B cell (primary cell): ENCODE measurements at regions not wholly inside any gene's neighbourhood (a gene's known extent, or its start where the extent isn't known, plus 50 kb on each side); places are given as distances from the start of the nearest gene placed in this dataset.

ENCODE experiments used
- EZH2 ChIP-seq: IDR thresholded peaks from 2 replicates; pipeline ENCODE4 v1.6.1; 2012; ENCODE audit warnings: borderline replicate concordance, low read depth, mild to moderate bottlenecking, moderate library complexity, low read length; ENCODE audit not compliant: insufficient read depth, poor library complexity, severe bottlenecking
- TF ChIP-seq, protein P1 (sequence below): fragments of 200-600 bp; IDR thresholded peaks from one replicate; pipeline ENCODE4 v1.8.0; 2022; ENCODE audit warnings: antibody characterized with exemption, mild to moderate bottlenecking

DNA sequence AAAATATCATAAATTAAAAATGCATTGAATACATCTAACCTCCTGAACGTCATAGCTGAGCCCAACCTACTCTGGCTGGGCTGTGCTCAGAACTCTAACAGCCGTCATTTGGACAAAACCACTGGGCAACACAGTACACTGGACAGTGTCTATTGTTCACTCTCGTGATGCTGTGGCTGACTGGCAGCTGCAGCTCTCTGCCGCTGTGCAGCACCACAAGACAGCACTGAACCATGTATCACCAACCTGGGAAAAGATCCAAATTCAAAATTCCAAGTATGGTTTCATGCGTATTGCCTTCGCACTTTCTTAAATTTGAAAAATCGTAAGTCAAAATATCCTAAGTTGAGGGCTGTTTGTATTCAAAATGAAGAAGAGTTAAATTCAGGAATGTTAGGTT is 145.1 kb upstream of the CNTN4 start:
- TF ChIP-seq, protein P1, sequence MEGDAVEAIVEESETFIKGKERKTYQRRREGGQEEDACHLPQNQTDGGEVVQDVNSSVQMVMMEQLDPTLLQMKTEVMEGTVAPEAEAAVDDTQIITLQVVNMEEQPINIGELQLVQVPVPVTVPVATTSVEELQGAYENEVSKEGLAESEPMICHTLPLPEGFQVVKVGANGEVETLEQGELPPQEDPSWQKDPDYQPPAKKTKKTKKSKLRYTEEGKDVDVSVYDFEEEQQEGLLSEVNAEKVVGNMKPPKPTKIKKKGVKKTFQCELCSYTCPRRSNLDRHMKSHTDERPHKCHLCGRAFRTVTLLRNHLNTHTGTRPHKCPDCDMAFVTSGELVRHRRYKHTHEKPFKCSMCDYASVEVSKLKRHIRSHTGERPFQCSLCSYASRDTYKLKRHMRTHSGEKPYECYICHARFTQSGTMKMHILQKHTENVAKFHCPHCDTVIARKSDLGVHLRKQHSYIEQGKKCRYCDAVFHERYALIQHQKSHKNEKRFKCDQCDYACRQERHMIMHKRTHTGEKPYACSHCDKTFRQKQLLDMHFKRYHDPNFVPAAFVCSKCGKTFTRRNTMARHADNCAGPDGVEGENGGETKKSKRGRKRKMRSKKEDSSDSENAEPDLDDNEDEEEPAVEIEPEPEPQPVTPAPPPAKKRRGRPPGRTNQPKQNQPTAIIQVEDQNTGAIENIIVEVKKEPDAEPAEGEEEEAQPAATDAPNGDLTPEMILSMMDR = no peak
- TF ChIP-seq EZH2 = no peak
